Endothelial cell (in vitro differentiated cells): ENCODE measurements at regions not wholly inside any gene's neighbourhood (a gene's known extent, or its start where the extent isn't known, plus 50 kb on each side); places are given as distances from the start of the nearest gene placed in this dataset.

Source experiments
- DNase-seq: peaks from one replicate; pipeline ENCODE4 v3.0.0; 2021; ENCODE audit warnings: low spot score
- H3K27ac Mint-ChIP-seq: one replicate; pipeline ENCODE4 v1.8.0; 2021; ENCODE audit warnings: mixed read lengths, inconsistent platforms; ENCODE audit not compliant: unreplicated experiment
- H3K27me3 Mint-ChIP-seq: one replicate; pipeline ENCODE4 v1.8.0; 2021; ENCODE audit warnings: mild to moderate bottlenecking, moderate library complexity, mixed read lengths, inconsistent platforms; ENCODE audit not compliant: unreplicated experiment
- H3K36me3 Mint-ChIP-seq: one replicate; pipeline ENCODE4 v1.8.0; 2021; ENCODE audit warnings: mild to moderate bottlenecking, low read depth, mixed read lengths, inconsistent platforms; ENCODE audit not compliant: unreplicated experiment
- H3K4me1 Mint-ChIP-seq: one replicate; pipeline ENCODE4 v1.8.0; 2021; ENCODE audit warnings: mild to moderate bottlenecking, mixed read lengths, inconsistent platforms; ENCODE audit not compliant: unreplicated experiment
- H3K4me3 Mint-ChIP-seq: one replicate; pipeline ENCODE4 v1.8.0; 2021; ENCODE audit warnings: mild to moderate bottlenecking, mixed read lengths, inconsistent platforms; ENCODE audit not compliant: unreplicated experiment
- H3K9me3 Mint-ChIP-seq: one replicate; pipeline ENCODE4 v1.8.0; 2021; ENCODE audit warnings: mixed read lengths, inconsistent platforms; ENCODE audit not compliant: unreplicated experiment
- TF ChIP-seq, protein P1 (sequence below): fragments of 200-600 bp; sonication (generic); IDR thresholded peaks from one replicate; pipeline ENCODE4 v1.5.0; 2021; ENCODE audit warnings: antibody characterized with exemption; ENCODE audit not compliant: unreplicated experiment

DNA sequence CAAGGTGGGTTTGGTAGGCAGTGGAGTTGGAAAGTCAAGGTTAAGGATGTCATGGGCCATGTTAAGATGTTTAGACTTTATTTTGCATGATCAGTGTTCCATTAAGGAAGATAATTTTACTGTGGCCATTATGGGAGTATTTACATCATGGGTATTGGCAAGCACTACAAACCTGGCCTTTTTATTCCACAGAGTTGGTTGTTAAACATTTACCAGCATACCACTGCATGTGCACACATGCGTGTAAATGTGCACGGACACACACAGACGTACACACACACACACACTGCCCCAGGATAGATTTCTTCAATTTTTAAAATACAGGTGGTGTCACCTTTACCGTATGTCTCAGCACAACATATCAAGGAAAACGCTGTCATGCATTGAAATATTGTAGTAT is 51.4 kb upstream of the ITGA6 start:
- no peaks in the 10 kb centered on the region for H3K27me3 Mint-ChIP-seq
- H3K4me1 Mint-ChIP-seq: peaks cover 18% of the 10 kb centered on the region
- H3K9me3 Mint-ChIP-seq: no peaks in the 10 kb centered on the region
- no peak overlapping the region for H3K27ac Mint-ChIP-seq
- no peaks in the 10 kb centered on the region for H3K36me3 Mint-ChIP-seq
- no peak overlapping the region for H3K4me3 Mint-ChIP-seq
- no peak for DNase-seq
- TF ChIP-seq, protein P1, sequence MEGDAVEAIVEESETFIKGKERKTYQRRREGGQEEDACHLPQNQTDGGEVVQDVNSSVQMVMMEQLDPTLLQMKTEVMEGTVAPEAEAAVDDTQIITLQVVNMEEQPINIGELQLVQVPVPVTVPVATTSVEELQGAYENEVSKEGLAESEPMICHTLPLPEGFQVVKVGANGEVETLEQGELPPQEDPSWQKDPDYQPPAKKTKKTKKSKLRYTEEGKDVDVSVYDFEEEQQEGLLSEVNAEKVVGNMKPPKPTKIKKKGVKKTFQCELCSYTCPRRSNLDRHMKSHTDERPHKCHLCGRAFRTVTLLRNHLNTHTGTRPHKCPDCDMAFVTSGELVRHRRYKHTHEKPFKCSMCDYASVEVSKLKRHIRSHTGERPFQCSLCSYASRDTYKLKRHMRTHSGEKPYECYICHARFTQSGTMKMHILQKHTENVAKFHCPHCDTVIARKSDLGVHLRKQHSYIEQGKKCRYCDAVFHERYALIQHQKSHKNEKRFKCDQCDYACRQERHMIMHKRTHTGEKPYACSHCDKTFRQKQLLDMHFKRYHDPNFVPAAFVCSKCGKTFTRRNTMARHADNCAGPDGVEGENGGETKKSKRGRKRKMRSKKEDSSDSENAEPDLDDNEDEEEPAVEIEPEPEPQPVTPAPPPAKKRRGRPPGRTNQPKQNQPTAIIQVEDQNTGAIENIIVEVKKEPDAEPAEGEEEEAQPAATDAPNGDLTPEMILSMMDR: no peak

GRCh38 chr2:172376505-172377125 is 50.8 kb upstream of the ITGA6 start:
- Mint-ChIP-seq H3K4me1 (peaks cover 20% of the 10 kb centered on the region), H3K27ac (no peak overlapping the region), H3K4me3 (no peak overlapping the region), H3K36me3 (no peaks in the 10 kb centered on the region), H3K27me3 (no peaks in the 10 kb centered on the region), H3K9me3 (no peaks in the 10 kb centered on the region)
- no peak for DNase-seq
- TF ChIP-seq, protein P1: no peak

- TF ChIP-seq, protein P1: no peak
- no peaks in the 10 kb centered on the region for H3K36me3 Mint-ChIP-seq
- peaks cover 20% of the 10 kb centered on the region for H3K4me1 Mint-ChIP-seq
- no peaks in the 10 kb centered on the region for H3K27me3 Mint-ChIP-seq
- H3K4me3 Mint-ChIP-seq: no peak overlapping the region
- no peak for DNase-seq
- no peak overlapping the region for H3K27ac Mint-ChIP-seq
- no peaks in the 10 kb centered on the region for H3K9me3 Mint-ChIP-seq
Measured at GRCh38 chr2:172377408-172377807, 50.0 kb upstream of the ITGA6 start.
